Activated T-helper 2 cell treated with anti-CD3 and anti-CD28 coated beads, Interferon-gamma antibody, Interleukin-2, Interleukin-4, amounts not matched to agents 10 μg/mL and 5 μg/mL and 100 μg/mL, durations not matched to agents 14 hours and 24 hours and 36 hours (primary cell): ENCODE measurements at regions not wholly inside any gene's neighbourhood (a gene's known extent, or its start where the extent isn't known, plus 50 kb on each side); places are given as distances from the start of the nearest gene placed in this dataset.

ENCODE experiments used
- DNase-seq: peaks from one replicate; pipeline ENCODE4 v3.0.0; 2021; ENCODE audit warnings: low spot score
- H3K27ac Mint-ChIP-seq: one replicate; pipeline ENCODE4 v1.8.0; 2021; ENCODE audit warnings: mixed read lengths
- H3K27me3 Mint-ChIP-seq: one replicate; pipeline ENCODE4 v1.8.0; 2021; ENCODE audit warnings: low read depth, mixed read lengths
- H3K36me3 Mint-ChIP-seq: one replicate; pipeline ENCODE4 v1.8.0; 2021; ENCODE audit warnings: low read depth, mixed read lengths
- H3K4me1 Mint-ChIP-seq: one replicate; pipeline ENCODE4 v1.8.0; 2021; ENCODE audit warnings: low read depth, mixed read lengths
- H3K4me3 Mint-ChIP-seq: one replicate; pipeline ENCODE4 v1.8.0; 2021; ENCODE audit warnings: low read depth, mild to moderate bottlenecking, moderate library complexity, mixed read lengths
- H3K9me3 Mint-ChIP-seq: one replicate; pipeline ENCODE4 v1.8.0; 2021; ENCODE audit warnings: mixed read lengths
- intact Hi-C: fragments of 100-400 bp; cut with micrococcal nuclease; formaldehyde crosslinking; loops from one replicate; pipeline ENCODE4 v1.15.1; 2023

GRCh38 chr14:101457301-101457935 lies 103.9 kb upstream of the DIO3 start:
- Mint-ChIP-seq H3K4me3 (no peak overlapping the region), H3K27me3 (peaks cover 63% of the 10 kb centered on the region)

GRCh38 chr14:101457936-101458740 lies 103.2 kb upstream of the DIO3 start:
- intact Hi-C loops: loop anchor here (5.0 kb wide), 1 partner anchor 109 kb away; no protein-coding TSS in a partner anchor
- Mint-ChIP-seq H3K4me3 (no peak overlapping the region), H3K36me3 (no peaks in the 10 kb centered on the region), H3K27me3 (peaks cover 56% of the 10 kb centered on the region), H3K4me1 (no peaks in the 10 kb centered on the region), H3K27ac (no peak overlapping the region), H3K9me3 (no peaks in the 10 kb centered on the region)
- DNase-seq: no peak

More at GRCh38 chr14:101457301-101457935, 103.9 kb upstream of the DIO3 start:
- Mint-ChIP-seq H3K27ac (no peak overlapping the region), H3K9me3 (no peaks in the 10 kb centered on the region), H3K4me1 (no peaks in the 10 kb centered on the region), H3K36me3 (no peaks in the 10 kb centered on the region)
- DNase-seq: no peak
- intact Hi-C loops: loop anchor here (5.0 kb wide), 1 partner anchor 110 kb away; no protein-coding TSS in a partner anchor

GRCh38 chr14:101458741-101459550 lies 102.3 kb upstream of the DIO3 start:
- no peaks in the 10 kb centered on the region for H3K4me1 Mint-ChIP-seq
- no peak overlapping the region for H3K27ac Mint-ChIP-seq
- intact Hi-C loops: loop anchor here (5.0 kb wide), 1 partner anchor 108 kb away; no protein-coding TSS in a partner anchor
- H3K27me3 Mint-ChIP-seq: peaks cover 48% of the 10 kb centered on the region
- no peaks in the 10 kb centered on the region for H3K9me3 Mint-ChIP-seq
- no peak overlapping the region for H3K4me3 Mint-ChIP-seq
- H3K36me3 Mint-ChIP-seq: no peaks in the 10 kb centered on the region
- no peak for DNase-seq

- intact Hi-C loops: loop anchor here (5.0 kb wide), 1 partner anchor 108 kb away; no protein-coding TSS in a partner anchor
- no peaks in the 10 kb centered on the region for H3K36me3 Mint-ChIP-seq
- H3K27ac Mint-ChIP-seq: no peak overlapping the region
- H3K4me1 Mint-ChIP-seq: no peaks in the 10 kb centered on the region
- H3K4me3 Mint-ChIP-seq: no peak overlapping the region
- DNase-seq: no peak
- peaks cover 42% of the 10 kb centered on the region for H3K27me3 Mint-ChIP-seq
- H3K9me3 Mint-ChIP-seq: no peaks in the 10 kb centered on the region
Measured at GRCh38 chr14:101459551-101459900, 101.8 kb upstream of the DIO3 start.

- intact Hi-C loops: no loop called here
- no peaks in the 10 kb centered on the region for H3K36me3 Mint-ChIP-seq
- peaks cover 35% of the 10 kb centered on the region for H3K27me3 Mint-ChIP-seq
- H3K4me3 Mint-ChIP-seq: no peak overlapping the region
- no peaks in the 10 kb centered on the region for H3K4me1 Mint-ChIP-seq
- H3K27ac Mint-ChIP-seq: no peak overlapping the region
- no peaks in the 10 kb centered on the region for H3K9me3 Mint-ChIP-seq
- no peak for DNase-seq
Measured at GRCh38 chr14:101460521-101460920, 100.8 kb upstream of the DIO3 start.

GRCh38 chr14:101460986-101461750 lies 100.1 kb upstream of the DIO3 start:
- Mint-ChIP-seq H3K27me3 (peaks cover 28% of the 10 kb centered on the region), H3K36me3 (no peaks in the 10 kb centered on the region), H3K4me1 (no peaks in the 10 kb centered on the region), H3K9me3 (no peaks in the 10 kb centered on the region), H3K27ac (no peak overlapping the region), H3K4me3 (no peak overlapping the region)
- no peak for DNase-seq
- intact Hi-C loops: no loop called here

GRCh38 chr14:101461891-101462290 lies 99.4 kb upstream of the DIO3 start:
- Mint-ChIP-seq H3K27ac (no peak overlapping the region), H3K36me3 (no peaks in the 10 kb centered on the region), H3K4me3 (no peak overlapping the region), H3K4me1 (no peaks in the 10 kb centered on the region), H3K27me3 (peaks cover 21% of the 10 kb centered on the region), H3K9me3 (no peaks in the 10 kb centered on the region)
- DNase-seq: no peak
- intact Hi-C loops: no loop called here

- Mint-ChIP-seq H3K4me1 (no peaks in the 10 kb centered on the region), H3K9me3 (no peaks in the 10 kb centered on the region), H3K27ac (no peak overlapping the region), H3K36me3 (no peaks in the 10 kb centered on the region), H3K4me3 (no peak overlapping the region), H3K27me3 (peaks cover 19% of the 10 kb centered on the region)
- intact Hi-C loops: no loop called here
- no peak for DNase-seq
Measured at GRCh38 chr14:101462726-101463565, 98.3 kb upstream of the DIO3 start.

GRCh38 chr14:101463566-101464171 lies 97.6 kb upstream of the DIO3 start:
- DNase-seq: no peak
- H3K27ac Mint-ChIP-seq: no peak overlapping the region
- intact Hi-C loops: no loop called here
- H3K9me3 Mint-ChIP-seq: no peaks in the 10 kb centered on the region
- H3K4me3 Mint-ChIP-seq: no peak overlapping the region
- H3K27me3 Mint-ChIP-seq: peaks cover 19% of the 10 kb centered on the region
- no peaks in the 10 kb centered on the region for H3K4me1 Mint-ChIP-seq
- no peaks in the 10 kb centered on the region for H3K36me3 Mint-ChIP-seq

GRCh38 chr14:101464310-101464983 lies 96.8 kb upstream of the DIO3 start:
- H3K27ac Mint-ChIP-seq: no peak overlapping the region

More at GRCh38 chr14:101464310-101464983, 96.8 kb upstream of the DIO3 start:
- intact Hi-C loops: no loop called here
- H3K4me1 Mint-ChIP-seq: no peaks in the 10 kb centered on the region
- H3K9me3 Mint-ChIP-seq: no peaks in the 10 kb centered on the region
- H3K4me3 Mint-ChIP-seq: no peak overlapping the region
- no peaks in the 10 kb centered on the region for H3K36me3 Mint-ChIP-seq
- peaks cover 17% of the 10 kb centered on the region for H3K27me3 Mint-ChIP-seq
- no peak for DNase-seq
